ENCODE measurements at regions not wholly inside any gene's neighbourhood (a gene's known extent, or its start where the extent isn't known, plus 50 kb on each side); places are given as distances from the start of the nearest gene placed in this dataset.
"Not testable (repeated sequence)": the region's sequence is repeated elsewhere in the genome, so short reads cannot be mapped to it uniquely, and the experiment has no call there.

GRCh38 chr2:3899536-3900155, 196.3 kb downstream of the DCDC2C start:
- no peak overlapping the region for H3K27ac Mint-ChIP-seq
- Histone ChIP-seq H3K27ac (ENCODE audit: insufficient read depth, low read length, poor library complexity, severe bottlenecking) (no peak overlapping the region), H3K4me1 (ENCODE audit: control insufficient read depth, insufficient read depth, low read length, poor library complexity, severe bottlenecking) (no peaks in the 10 kb centered on the region), H3K4me3 (ENCODE audit: low read depth, low read length) (no peak overlapping the region), H3K36me3 (ENCODE audit: control insufficient read depth, insufficient read depth, low read length) (no peaks in the 10 kb centered on the region), H3K9me3 (ENCODE audit: control insufficient read depth in 2 of 2, low read length in 2 of 2) (no peaks in the 10 kb centered on the region), H3K27me3 (ENCODE audit: control insufficient read depth, insufficient read depth, low read length) (no peaks in the 10 kb centered on the region)
- H3K36me3 Mint-ChIP-seq = no peaks in the 10 kb centered on the region
- H3K9me3 Mint-ChIP-seq = peaks cover 0 to 6% (median 3%) of the 10 kb centered on the region in 7 donors
- no peaks in the 10 kb centered on the region for H3K27me3 Mint-ChIP-seq
- H3K4me1 Mint-ChIP-seq = no peaks in the 10 kb centered on the region
- no peak for ATAC-seq (ENCODE audit: low read depth in 2 of 2)
- H3K4me3 Mint-ChIP-seq = no peak overlapping the region
- DNase-seq = no peak

- Histone ChIP-seq H3K27ac (ENCODE audit: insufficient read depth, low read length, poor library complexity, severe bottlenecking) (no peak overlapping the region), H3K4me3 (ENCODE audit: low read depth, low read length) (no peak overlapping the region), H3K27me3 (ENCODE audit: control insufficient read depth, insufficient read depth, low read length) (no peaks in the 10 kb centered on the region), H3K4me1 (ENCODE audit: control insufficient read depth, insufficient read depth, low read length, poor library complexity, severe bottlenecking) (no peaks in the 10 kb centered on the region), H3K9me3 (ENCODE audit: control insufficient read depth in 2 of 2, low read length in 2 of 2) (no peaks in the 10 kb centered on the region), H3K36me3 (ENCODE audit: control insufficient read depth, insufficient read depth, low read length) (no peaks in the 10 kb centered on the region)
- no peak overlapping the region for H3K4me3 Mint-ChIP-seq
- ATAC-seq (ENCODE audit: low read depth in 2 of 2) (no peak), DNase-seq (no peak)
- H3K9me3 Mint-ChIP-seq = peaks cover 1 to 5% (median 2%) of the 10 kb centered on the region in 7 donors
- no peaks in the 10 kb centered on the region for H3K4me1 Mint-ChIP-seq
- H3K27me3 Mint-ChIP-seq = no peaks in the 10 kb centered on the region
- no peaks in the 10 kb centered on the region for H3K36me3 Mint-ChIP-seq
- H3K27ac Mint-ChIP-seq = no peak overlapping the region
Measured at GRCh38 chr2:3902131-3902530, 198.8 kb downstream of the DCDC2C start.

GRCh38 chr2:3904061-3904460, 200.7 kb downstream of the DCDC2C start:
- DNase-seq = no peak
- no peaks in the 10 kb centered on the region for H3K27me3 ChIP-seq (ENCODE audit: control insufficient read depth, insufficient read depth, low read length)
- H3K4me3 Mint-ChIP-seq = no peak overlapping the region
- no peaks in the 10 kb centered on the region for H3K4me1 Mint-ChIP-seq
- peaks cover 0 to 8% of the 10 kb centered on the region in 2 experiments for H3K9me3 ChIP-seq (ENCODE audit: control insufficient read depth in 2 of 2, low read length in 2 of 2)
- no peak for ATAC-seq (ENCODE audit: low read depth in 2 of 2)
- no peak overlapping the region for H3K4me3 ChIP-seq (ENCODE audit: low read depth, low read length)
- H3K27ac ChIP-seq (ENCODE audit: insufficient read depth, low read length, poor library complexity, severe bottlenecking) = no peak overlapping the region
- H3K9me3 Mint-ChIP-seq = peaks cover 0 to 9% (median 5%) of the 10 kb centered on the region in 7 donors
- no peak overlapping the region for H3K27ac Mint-ChIP-seq
- no peaks in the 10 kb centered on the region for H3K36me3 ChIP-seq (ENCODE audit: control insufficient read depth, insufficient read depth, low read length)
- H3K27me3 Mint-ChIP-seq = no peaks in the 10 kb centered on the region
- no peaks in the 10 kb centered on the region for H3K36me3 Mint-ChIP-seq
- no peaks in the 10 kb centered on the region for H3K4me1 ChIP-seq (ENCODE audit: control insufficient read depth, insufficient read depth, low read length, poor library complexity, severe bottlenecking)

- not testable (repeated sequence) for H3K4me1 ChIP-seq (ENCODE audit: control insufficient read depth, insufficient read depth, low read length, poor library complexity, severe bottlenecking); H3K4me3 ChIP-seq (ENCODE audit: low read depth, low read length)
Measured at GRCh38 chr2:3908498-3908897, 205.1 kb downstream of the DCDC2C start.

GRCh38 chr2:3911882-3912455, 208.6 kb downstream of the DCDC2C start:
- peaks cover 0 to 8% of the 10 kb centered on the region in 2 experiments for H3K9me3 ChIP-seq (ENCODE audit: control insufficient read depth in 2 of 2, low read length in 2 of 2)
- H3K9me3 Mint-ChIP-seq = peaks cover 0 to 13% (median 6%) of the 10 kb centered on the region in 7 donors
- no peaks in the 10 kb centered on the region for H3K27me3 ChIP-seq (ENCODE audit: control insufficient read depth, insufficient read depth, low read length)
- H3K27ac ChIP-seq (ENCODE audit: insufficient read depth, low read length, poor library complexity, severe bottlenecking) = no peak overlapping the region
- no peaks in the 10 kb centered on the region for H3K36me3 Mint-ChIP-seq
- H3K27me3 Mint-ChIP-seq = no peaks in the 10 kb centered on the region
- H3K27ac Mint-ChIP-seq = no peak overlapping the region
- no peaks in the 10 kb centered on the region for H3K4me1 Mint-ChIP-seq
- no peaks in the 10 kb centered on the region for H3K4me1 ChIP-seq (ENCODE audit: control insufficient read depth, insufficient read depth, low read length, poor library complexity, severe bottlenecking)
- H3K4me3 Mint-ChIP-seq = no peak overlapping the region
- no peak overlapping the region for H3K4me3 ChIP-seq (ENCODE audit: low read depth, low read length)
- no peaks in the 10 kb centered on the region for H3K36me3 ChIP-seq (ENCODE audit: control insufficient read depth, insufficient read depth, low read length)
- ATAC-seq (ENCODE audit: low read depth in 2 of 2) = no peak
- DNase-seq = no peak

More at GRCh38 chr2:3908498-3908897, 205.1 kb downstream of the DCDC2C start:
- DNase-seq; H3K27me3 ChIP-seq (ENCODE audit: control insufficient read depth, insufficient read depth, low read length); H3K4me3 Mint-ChIP-seq; H3K27me3 Mint-ChIP-seq; H3K36me3 ChIP-seq (ENCODE audit: control insufficient read depth, insufficient read depth, low read length); H3K9me3 ChIP-seq (ENCODE audit: control insufficient read depth in 2 of 2, low read length in 2 of 2); H3K27ac ChIP-seq (ENCODE audit: insufficient read depth, low read length, poor library complexity, severe bottlenecking); ATAC-seq (ENCODE audit: low read depth in 2 of 2); H3K4me1 Mint-ChIP-seq; H3K27ac Mint-ChIP-seq; H3K36me3 Mint-ChIP-seq: not testable (repeated sequence)
- H3K9me3 Mint-ChIP-seq = peaks cover 0 to 17% (median 7%) of the 10 kb centered on the region in 7 donors

- Histone ChIP-seq H3K27ac (ENCODE audit: insufficient read depth, low read length, poor library complexity, severe bottlenecking) (no peak overlapping the region), H3K9me3 (ENCODE audit: control insufficient read depth in 2 of 2, low read length in 2 of 2) (peaks cover 0 to 8% of the 10 kb centered on the region in 2 experiments), H3K36me3 (ENCODE audit: control insufficient read depth, insufficient read depth, low read length) (no peaks in the 10 kb centered on the region), H3K4me1 (ENCODE audit: control insufficient read depth, insufficient read depth, low read length, poor library complexity, severe bottlenecking) (no peaks in the 10 kb centered on the region), H3K27me3 (ENCODE audit: control insufficient read depth, insufficient read depth, low read length) (no peaks in the 10 kb centered on the region), H3K4me3 (ENCODE audit: low read depth, low read length) (no peak overlapping the region)
- H3K27me3 Mint-ChIP-seq = no peaks in the 10 kb centered on the region
- no peak overlapping the region for H3K27ac Mint-ChIP-seq
- H3K4me3 Mint-ChIP-seq = no peak overlapping the region
- no peak for DNase-seq
- ATAC-seq (ENCODE audit: low read depth in 2 of 2) = no peak
- no peaks in the 10 kb centered on the region for H3K36me3 Mint-ChIP-seq
- peaks cover 0 to 10% (median 4%) of the 10 kb centered on the region in 7 donors for H3K9me3 Mint-ChIP-seq
- H3K4me1 Mint-ChIP-seq = no peaks in the 10 kb centered on the region
Measured at GRCh38 chr2:3913166-3913565, 209.8 kb downstream of the DCDC2C start.

GRCh38 chr2:3914241-3914640, 210.9 kb downstream of the DCDC2C start:
- no peaks in the 10 kb centered on the region for H3K36me3 ChIP-seq (ENCODE audit: control insufficient read depth, insufficient read depth, low read length)
- H3K36me3 Mint-ChIP-seq = no peaks in the 10 kb centered on the region
- peaks cover 0 to 9% (median 2%) of the 10 kb centered on the region in 7 donors for H3K9me3 Mint-ChIP-seq
- H3K4me3 ChIP-seq (ENCODE audit: low read depth, low read length) = no peak overlapping the region
- H3K4me3 Mint-ChIP-seq = no peak overlapping the region
- ATAC-seq (ENCODE audit: low read depth in 2 of 2) = no peak
- H3K27ac ChIP-seq (ENCODE audit: insufficient read depth, low read length, poor library complexity, severe bottlenecking) = no peak overlapping the region
- no peaks in the 10 kb centered on the region for H3K4me1 Mint-ChIP-seq
- H3K9me3 ChIP-seq (ENCODE audit: control insufficient read depth in 2 of 2, low read length in 2 of 2) = no peaks in the 10 kb centered on the region
- H3K27ac Mint-ChIP-seq = no peak overlapping the region
- H3K4me1 ChIP-seq (ENCODE audit: control insufficient read depth, insufficient read depth, low read length, poor library complexity, severe bottlenecking) = no peaks in the 10 kb centered on the region
- H3K27me3 ChIP-seq (ENCODE audit: control insufficient read depth, insufficient read depth, low read length) = no peaks in the 10 kb centered on the region
- DNase-seq = no peak
- H3K27me3 Mint-ChIP-seq = no peaks in the 10 kb centered on the region

GRCh38 chr2:3927031-3927430, 223.7 kb downstream of the DCDC2C start:
- Mint-ChIP-seq H3K4me1 (no peaks in the 10 kb centered on the region), H3K27ac (no peak overlapping the region)

More at GRCh38 chr2:3927031-3927430, 223.7 kb downstream of the DCDC2C start:
- Histone ChIP-seq H3K27me3 (ENCODE audit: control insufficient read depth, insufficient read depth, low read length) (no peaks in the 10 kb centered on the region), H3K27ac (ENCODE audit: insufficient read depth, low read length, poor library complexity, severe bottlenecking) (no peak overlapping the region), H3K4me1 (ENCODE audit: control insufficient read depth, insufficient read depth, low read length, poor library complexity, severe bottlenecking) (no peaks in the 10 kb centered on the region), H3K4me3 (ENCODE audit: low read depth, low read length) (no peak overlapping the region), H3K9me3 (ENCODE audit: control insufficient read depth in 2 of 2, low read length in 2 of 2) (no peaks in the 10 kb centered on the region), H3K36me3 (ENCODE audit: control insufficient read depth, insufficient read depth, low read length) (no peaks in the 10 kb centered on the region)
- Mint-ChIP-seq H3K9me3 (peaks cover 0 to 4% (median 1%) of the 10 kb centered on the region in 7 donors), H3K27me3 (no peaks in the 10 kb centered on the region), H3K36me3 (no peaks in the 10 kb centered on the region), H3K4me3 (no peak overlapping the region)
- ATAC-seq (ENCODE audit: low read depth in 2 of 2) = no peak
- no peak for DNase-seq

Data from CD4-positive, CD25-positive, alpha-beta regulatory T cell (primary cell).